NOMO-1 (cell line): ENCODE measurements at regions not wholly inside any gene's neighbourhood (a gene's known extent, or its start where the extent isn't known, plus 50 kb on each side); places are given as distances from the start of the nearest gene placed in this dataset.

Experiments
- DNase-seq, 2 experiments: peaks; one replicate each; lab custom pipeline; 2025; ENCODE audit not compliant: unreplicated experiment in 2 of 2; lab: John Stamatoyannopoulos, UW

DNA sequence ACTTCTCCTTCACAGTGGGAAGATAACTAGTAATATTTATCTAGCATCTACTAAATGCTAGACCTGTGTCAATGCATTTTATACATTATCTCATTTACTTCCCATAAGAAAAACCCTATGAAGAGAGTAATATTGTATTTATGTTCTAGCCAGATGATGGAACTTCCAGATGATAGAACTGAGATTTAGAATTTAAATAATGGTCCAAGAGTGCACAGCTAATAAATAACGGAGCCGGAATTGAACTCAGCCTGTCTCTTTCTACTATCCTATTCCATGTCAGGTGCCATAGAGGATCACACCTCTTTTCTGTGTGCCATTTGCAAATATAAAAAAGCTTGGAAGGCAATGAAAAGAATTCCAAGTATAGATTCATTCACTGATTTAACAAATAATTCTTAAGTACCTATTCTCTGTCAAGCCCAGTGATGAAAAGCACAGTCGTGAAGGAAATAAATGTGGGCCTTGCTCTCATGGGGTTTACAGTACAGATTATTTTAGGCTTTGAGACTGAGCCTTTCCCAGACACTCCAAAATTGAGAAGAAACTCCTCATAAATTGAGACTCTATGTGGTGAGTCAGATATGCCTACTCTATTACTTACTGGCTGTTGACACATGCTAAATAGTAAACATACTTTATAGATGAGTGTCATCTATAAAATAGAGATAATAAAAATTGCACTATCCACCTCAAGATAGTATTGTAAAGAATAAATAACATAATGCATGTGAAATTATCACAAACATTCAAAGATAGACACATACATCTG lies 378.0 kb upstream of the PRMT6 start:
- no peak for DNase-seq

DNA sequence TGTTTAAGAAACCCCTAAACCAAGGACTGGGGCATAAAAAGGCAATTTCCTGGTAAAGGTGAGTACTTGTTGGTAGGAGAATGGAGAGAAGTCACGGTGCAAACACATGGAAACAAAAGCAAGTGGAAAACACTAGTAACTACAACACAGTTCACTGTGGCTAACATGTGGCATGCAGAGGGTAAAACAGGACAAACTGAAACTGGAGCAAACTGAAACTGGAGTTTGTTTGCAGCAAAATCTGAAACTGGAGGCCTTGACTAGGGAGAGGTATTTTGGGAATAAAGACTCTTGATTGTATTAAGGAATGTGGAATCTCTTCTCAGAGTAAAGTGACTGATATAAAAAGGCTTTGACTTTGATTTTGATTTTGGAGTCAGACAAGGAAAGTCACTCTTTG lies 376.3 kb upstream of the PRMT6 start:
- no peak for DNase-seq

DNA sequence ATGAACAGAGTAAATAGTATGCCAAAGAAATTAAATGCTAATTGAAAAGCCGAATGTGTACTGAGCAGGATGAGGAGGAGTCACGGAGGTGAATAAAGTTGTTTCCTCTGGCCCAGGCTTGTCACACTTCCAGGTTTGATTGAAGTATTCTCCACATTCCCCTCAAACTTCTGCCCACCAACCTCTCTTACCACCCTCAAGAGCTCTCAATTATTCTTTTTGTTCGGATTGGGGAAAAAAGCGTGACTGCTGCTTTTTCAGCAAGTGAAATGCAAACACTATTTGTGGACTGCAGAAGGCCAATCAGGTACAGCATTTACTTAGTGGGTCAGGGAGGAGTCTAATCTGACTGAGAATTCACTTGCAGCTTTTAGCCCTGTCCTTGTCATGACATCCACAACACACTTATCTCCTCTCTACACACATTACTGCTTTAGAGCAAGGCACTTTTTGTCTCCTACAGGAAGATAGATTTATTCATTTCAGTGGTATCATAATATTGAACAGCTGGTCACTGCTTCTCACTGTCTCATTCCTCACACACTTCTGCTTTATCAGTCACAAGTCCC lies 375.6 kb upstream of the PRMT6 start:
- DNase-seq, result no peak

DNA sequence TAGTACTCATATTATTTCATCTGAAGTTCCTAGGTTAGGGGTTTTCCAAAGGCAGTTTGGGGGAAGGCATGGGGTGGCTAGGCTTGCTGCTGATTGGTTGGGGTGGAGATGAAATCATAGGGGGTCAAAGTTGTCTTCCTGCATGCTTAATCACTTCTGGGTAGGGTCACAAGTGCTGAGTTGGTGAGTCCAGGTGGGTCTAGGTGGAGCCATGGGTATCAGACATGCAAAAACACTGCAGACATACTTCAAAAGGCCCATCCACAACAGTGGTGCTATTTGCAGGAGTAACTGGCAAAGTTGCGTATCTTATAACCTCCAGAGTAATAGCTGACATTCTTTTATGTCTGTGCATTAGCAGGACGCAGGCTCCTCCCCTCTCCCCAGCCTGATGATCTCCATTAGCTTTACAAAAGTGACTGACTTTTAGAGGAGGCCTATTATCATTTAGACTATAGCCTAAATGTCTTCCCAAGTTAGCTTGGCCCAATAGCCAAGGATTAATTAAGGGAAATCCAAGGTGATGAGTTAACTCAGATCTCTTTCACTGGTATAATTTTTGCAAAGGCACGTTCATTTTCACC lies 374.4 kb upstream of the PRMT6 start:
- no peak for DNase-seq

DNA sequence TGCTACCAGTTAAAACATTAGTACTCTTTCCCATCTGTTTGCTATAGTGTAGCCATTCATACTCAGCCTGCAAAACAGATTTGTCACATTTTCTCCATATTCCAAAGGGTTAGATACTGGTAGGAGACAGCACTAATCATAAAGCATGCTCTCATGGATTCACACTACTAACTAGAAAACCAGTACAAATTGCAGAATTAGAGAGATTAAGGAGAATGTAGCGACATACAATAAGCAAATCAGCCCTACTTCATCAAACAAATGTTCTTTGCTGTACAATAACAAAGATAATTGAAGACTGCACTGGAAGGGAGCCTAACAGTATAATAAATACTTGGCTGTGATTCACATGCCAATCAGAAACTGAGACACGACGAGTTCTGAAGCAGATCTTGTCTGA lies 368.0 kb upstream of the PRMT6 start:
- no peak for DNase-seq

DNA sequence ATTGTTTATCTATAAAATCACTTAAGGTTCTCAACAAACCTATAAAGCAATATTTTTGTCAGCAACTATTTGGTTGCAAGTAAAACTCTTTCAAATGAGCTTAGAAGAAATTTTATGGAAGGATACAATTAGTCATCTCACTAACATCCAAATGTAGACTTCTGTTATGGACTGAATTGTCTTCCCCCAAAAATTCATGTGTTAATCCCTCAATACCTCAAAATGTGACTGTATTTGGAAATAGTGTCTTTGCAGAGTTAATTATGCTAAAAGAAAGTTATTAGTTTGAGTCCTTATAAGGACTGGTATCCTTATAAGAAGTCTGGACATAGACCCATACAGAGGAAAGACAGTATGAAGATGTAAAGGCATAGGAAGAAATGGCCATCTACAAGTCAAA lies 357.8 kb upstream of the PRMT6 start:
- DNase-seq, result no peak

DNA sequence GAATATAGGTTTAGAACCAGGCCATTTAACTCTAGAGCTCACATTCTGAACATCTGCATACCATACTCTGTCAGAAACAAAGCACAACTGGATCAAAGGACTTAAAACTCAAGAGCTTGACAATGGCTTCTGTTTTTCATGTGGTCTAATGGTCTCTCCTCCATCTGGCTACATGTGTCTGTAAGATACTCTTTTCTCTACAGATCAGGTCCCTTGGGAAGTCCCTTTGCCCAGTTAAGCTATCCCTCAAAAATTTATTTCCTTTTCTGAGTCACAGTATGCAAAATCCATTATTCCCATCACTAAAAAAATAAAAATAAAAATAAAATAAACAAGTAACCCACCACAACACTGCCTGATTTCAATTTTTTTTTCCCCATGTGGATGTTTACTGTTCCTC lies 357.0 kb upstream of the PRMT6 start:
- no peak for DNase-seq

DNA sequence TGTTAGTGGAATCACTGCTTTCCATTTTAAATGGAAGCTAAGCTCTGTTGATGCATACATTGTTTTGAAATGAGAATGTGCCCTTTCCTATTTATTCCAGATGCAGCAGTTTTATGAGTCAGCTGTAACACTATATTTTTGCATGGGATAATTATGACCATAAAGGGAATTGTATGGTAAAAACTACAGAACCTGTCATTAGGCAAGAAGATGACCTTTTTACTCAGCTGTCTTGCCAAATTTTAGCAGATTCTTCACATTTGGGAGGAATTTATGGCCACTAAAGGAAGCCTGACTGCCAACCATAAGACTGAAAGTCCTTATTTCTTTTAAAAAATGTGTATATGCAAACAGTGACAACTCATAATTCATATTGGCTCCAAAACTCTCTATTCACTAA lies 356.3 kb upstream of the PRMT6 start:
- no peak for DNase-seq

DNA sequence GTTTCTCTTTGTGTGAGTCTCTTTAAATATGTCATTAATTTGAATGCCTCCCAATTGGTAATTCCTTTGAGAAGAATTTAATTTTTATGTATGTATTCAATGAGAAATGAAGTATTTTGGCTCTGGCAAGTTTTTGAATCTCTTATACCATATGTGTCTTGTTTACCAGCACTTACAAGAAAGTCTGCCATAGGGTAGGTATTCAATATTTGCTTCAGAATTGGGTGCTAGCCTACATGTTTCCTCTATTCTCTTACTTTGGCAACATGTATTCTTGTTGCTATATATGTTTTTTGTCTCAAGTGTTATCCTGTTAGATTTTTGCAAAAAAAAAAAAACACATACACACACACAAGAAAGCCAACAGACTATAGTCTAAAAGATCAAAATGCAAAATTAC lies 350.5 kb upstream of the PRMT6 start:
- no peak for DNase-seq

DNA sequence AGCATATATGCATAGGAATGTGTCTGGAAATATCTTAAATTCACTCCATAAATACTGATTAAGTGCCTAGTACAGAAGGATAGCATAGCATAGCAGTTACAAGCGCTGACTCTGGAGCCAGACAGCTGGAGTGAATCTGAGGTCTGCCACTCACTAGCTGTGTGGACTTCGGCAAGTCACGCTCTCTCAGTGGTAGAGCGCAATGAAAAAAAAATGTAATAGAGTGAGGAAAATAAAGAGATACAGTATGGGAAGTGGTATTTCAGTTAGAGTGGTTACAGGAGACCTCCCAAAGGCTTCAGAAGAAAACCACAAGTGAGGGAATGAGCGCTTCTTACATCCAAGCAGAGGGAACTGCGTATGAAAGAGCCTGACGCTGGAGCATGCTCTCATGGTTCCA lies 338.9 kb upstream of the PRMT6 start:
- no peak for DNase-seq

DNA sequence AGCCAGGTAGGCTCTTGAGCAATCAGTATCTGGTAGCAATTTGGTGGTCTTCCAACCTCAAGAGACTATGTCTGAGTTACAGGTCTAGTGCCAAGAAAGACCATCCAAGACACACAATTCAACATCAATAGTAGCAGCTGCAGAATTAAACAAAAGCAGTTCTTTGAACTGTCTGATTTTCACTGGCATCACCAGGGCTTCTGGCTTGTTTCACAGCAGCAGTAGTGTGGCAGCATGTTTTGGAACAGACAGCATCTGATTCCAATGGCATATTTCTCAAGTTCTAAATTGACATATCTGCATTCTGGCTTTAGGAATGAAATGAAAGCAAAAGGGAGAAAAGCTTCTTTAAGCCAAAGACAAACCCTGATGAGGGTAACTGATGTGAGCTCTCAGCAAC lies 334.7 kb upstream of the PRMT6 start:
- no peak for DNase-seq

DNA sequence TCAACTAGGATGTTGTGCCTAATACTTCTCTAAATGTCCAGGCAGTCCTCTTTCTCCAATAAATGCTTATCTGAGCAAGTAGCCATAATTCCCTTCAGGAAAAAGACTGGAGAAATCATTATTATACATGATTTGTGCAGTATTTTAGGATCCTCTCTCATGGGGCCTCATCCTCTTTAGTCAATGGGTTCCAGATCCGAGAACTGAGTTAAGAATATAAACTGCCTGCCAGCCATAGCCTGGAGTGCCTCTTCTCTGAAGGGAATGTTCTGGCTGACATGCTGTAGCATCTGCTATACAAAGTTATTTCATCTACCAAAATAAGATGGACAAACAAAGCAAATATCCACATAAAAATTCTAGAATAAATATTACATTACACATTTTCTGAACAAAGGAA lies 334.0 kb upstream of the PRMT6 start:
- DNase-seq, result no peak

DNA sequence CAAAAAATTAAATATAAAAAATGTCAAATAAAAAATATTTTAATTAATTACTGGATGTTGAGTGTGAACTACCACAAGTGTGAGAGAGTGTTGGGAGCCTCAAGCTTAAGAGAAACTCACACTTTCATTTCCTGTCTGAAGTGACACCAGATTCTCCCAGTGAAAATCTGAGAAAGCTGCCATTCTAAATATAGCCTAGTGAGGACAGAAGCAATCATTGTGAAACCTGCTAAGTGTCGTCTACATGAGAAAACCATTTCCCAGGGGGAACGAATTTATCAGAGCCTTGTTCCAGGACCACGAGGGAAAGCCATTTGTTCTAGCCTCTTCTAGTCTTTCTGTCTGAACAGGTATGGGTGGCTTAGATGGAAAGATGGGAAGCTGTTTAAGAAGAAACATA lies 329.3 kb upstream of the PRMT6 start:
- DNase-seq, result no peak

DNA sequence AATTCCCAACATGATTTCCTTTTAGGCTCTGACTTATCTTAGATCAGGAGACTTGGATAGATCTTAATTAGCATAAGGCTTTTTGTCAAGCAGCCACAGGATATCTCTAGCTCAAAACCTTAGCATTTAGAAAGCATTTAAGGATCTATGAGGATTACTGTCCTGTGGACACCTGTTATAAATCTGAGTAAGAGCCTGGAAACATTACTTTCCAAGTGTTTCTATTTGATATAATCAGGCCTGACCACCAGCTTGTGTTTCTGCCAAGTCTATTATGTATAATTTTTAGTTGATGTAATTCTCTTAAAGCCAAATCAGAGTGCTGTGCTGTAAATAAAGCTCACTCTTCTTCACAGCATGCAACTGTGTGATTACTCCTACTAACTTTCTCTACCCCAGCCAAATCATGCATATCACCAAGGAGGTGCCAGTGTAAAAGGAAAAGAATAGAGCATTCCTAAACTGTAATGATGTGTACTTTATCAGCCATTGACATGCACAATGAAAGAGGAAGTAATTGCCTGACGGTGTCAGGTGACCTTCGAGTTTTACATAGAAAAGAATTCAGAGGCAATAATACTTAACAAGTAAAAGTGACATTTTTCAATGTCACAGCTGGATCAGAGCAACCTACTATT lies 309.9 kb upstream of the PRMT6 start:
- DNase-seq, result no peak

DNA sequence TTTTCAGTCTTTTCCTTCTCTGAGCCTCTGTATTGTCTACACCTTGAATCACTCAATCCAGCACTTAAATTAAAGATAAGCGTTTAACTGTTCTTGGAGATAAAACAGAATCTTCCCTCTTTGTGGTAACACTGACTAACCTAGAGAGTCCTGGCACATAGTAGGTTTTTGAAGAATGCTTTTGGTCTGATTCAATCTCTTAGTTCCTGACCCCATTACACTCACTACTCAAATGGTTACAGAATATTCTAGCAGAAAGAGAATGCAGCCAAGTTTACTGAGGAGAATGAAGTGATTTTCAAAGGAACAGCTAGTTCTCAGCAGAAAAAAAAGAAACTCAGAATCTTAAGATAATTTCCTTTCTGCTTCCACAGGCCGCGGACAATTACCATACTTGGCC lies 309.2 kb upstream of the PRMT6 start:
- no peak for DNase-seq

DNA sequence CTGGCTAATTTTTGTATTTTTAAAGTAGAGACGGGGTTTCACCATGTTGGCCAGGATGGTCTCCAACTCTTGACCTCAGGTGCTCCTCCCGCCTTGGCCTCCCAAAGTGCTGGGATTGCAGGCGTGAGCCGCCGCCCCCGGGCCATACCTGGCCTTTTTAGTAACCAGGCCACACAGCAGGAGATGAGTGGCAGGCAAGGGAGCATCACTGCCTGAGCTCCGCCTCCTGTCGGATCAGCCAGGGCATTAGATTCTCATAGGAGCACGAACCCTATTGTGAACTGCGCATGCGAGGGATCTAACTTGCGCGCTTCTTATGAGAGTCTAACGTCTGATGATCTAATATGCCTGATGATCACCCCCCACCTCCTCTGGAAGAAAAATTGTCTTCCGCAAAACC lies 308.7 kb upstream of the PRMT6 start:
- DNase-seq, result no peak

DNA sequence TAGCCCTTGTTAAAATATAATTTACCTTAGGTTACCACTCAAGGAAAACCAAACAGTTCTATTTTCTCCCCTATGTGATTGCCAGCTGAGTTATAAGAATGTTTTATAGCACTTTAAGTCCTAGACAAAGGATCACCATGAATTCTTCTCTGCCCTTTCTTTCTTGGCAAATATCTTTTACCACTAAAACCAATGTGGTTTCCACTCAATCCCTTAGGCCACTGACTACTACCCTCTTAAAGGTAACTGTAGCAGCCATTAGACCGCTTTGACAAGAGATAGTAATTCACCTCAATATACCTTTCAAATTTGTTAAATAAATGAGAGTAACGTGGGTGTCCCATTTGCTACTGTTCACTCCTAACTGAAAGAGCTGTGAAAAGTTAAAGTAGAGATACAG lies 307.9 kb upstream of the PRMT6 start:
- no peak for DNase-seq

DNA sequence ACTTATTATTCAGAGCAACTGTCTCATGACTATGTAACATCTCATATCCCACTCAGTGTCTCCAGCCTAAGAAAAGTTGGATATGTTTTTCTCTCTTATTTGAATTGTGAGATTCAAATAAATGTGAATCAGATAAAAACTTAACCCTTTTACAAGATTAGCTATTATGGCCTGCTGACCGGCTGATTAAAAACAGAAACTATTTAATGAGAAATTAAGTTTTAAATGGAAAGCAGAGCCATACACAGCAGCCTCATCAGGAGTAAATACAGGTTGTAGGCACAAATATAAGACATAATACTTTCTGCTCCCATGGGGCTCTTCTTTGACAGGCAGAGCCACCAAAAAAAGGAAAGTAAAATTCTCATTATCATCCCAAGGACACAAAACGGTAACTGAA lies 307.0 kb upstream of the PRMT6 start:
- DNase-seq, result no peak

DNA sequence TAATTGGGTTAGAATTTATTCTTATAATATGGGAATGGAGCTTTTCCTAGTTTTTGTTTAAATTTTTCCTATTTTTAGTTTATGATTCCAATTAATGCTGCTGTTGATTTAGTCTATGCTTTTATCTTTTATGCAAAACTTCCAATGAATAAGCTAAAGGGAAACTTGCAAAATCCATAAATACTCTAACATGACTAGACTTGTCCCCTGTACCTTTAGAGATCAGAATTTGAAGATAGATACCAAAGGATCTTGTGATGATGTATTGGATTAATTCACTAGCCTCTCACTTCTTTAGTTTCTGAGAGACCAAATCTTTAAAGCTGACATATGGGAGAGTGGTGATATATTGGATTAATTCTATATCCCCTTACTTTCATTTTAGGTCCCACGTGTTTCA lies 306.6 kb upstream of the PRMT6 start:
- DNase-seq, result no peak

DNA sequence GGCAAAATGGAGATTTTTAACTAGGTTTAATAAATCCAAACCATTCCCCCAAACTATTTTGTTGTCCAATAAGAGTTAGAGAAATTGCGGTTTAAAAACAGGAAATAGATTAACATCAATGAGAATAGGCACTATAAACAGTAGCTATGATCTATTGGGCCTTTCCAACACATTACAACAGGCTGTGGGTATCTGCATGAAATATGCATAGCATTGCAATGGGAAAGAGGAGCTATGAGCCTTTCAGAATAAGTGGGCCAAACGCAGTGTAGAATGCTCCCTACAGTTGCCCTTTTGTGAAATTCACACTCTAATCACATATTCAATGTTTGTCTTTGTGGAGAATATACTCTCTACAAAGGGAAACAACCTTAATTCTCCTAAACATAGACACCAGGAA lies 305.5 kb upstream of the PRMT6 start:
- no peak for DNase-seq

DNA sequence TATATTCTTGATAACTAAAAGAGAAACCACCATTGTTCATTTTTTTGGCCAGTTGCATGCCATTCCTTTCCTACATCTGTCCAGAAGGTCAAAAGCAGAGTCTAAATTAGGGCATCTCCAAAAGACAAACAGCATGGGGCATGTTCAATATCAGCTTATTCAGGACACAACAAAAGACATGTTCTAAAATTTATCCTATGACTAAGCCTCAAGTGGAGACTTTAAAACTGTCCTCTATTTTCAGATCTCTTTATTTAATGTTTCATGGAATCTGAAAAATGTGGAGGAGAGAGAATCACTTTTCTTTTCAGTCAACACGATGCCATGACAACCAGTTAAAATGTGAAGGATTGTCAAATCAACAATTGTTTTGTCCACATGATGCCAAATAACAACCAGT lies 303.4 kb upstream of the PRMT6 start:
- DNase-seq, result no peak

DNA sequence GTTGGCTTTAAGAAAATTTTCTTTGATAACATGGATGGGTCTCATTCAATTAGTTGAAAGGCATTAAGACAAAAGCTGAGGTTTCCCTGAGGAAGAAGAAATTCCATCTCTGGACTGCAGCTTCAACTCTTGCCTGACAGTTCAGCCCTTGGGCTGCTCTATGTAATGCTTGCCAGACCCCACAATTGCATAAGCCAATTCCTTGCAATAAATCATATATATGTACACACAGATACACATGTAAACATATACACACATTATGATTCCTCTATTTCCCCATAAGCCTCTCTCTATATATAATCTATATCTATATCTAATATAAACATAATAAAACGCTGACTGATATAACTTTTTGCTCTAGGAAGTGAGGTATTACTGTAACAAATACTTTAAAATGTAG lies 301.5 kb upstream of the PRMT6 start:
- DNase-seq, result no peak
